Spleen (tissue), 7 donors: ENCODE measurements at regions not wholly inside any gene's neighbourhood (a gene's known extent, or its start where the extent isn't known, plus 50 kb on each side); places are given as distances from the start of the nearest gene placed in this dataset.

ENCODE experiments used
- POLR2A ChIP-seq, 3 donors: fragments of 450-650 bp; IDR thresholded peaks; one replicate each; pipeline ENCODE4 v1.5.1; 2017; ENCODE audit warnings: antibody characterized with exemption in 3 of 3, mild to moderate bottlenecking in 1 of 3
- POLR2AphosphoS5 ChIP-seq, 3 donors: sonication (generic); formaldehyde crosslinking; IDR thresholded peaks; one replicate each; pipeline ENCODE4 v1.5.1; 2017; ENCODE audit warnings: antibody characterized with exemption in 3 of 3
- TF ChIP-seq, protein P1 (sequence below), 11 experiments: fragments of 200-600 bp in 7 of 11; fragments of 450-650 bp in 4 of 11; sonication (generic) in 4 of 11; IDR thresholded peaks in 8 of 11; conservative IDR thresholded peaks in 3 of 11; 1 replicate in 7 of 11; 2 replicates in 4 of 11; pipeline versions ENCODE4 v1.4.0 to v1.8.0; 2016 to 2021; ENCODE audit warnings: antibody characterized with exemption in 11 of 11, inconsistent platforms in 4 of 11, mild to moderate bottlenecking in 1 of 11
- donor health status: DM: no; HTN: no; CAD: no; lungs with moderate emphysema.
- donor health status: DM: no; HTN: no; CAD: no.
- donor health status: DM: no; HTN: no; CAD: no.

DNA sequence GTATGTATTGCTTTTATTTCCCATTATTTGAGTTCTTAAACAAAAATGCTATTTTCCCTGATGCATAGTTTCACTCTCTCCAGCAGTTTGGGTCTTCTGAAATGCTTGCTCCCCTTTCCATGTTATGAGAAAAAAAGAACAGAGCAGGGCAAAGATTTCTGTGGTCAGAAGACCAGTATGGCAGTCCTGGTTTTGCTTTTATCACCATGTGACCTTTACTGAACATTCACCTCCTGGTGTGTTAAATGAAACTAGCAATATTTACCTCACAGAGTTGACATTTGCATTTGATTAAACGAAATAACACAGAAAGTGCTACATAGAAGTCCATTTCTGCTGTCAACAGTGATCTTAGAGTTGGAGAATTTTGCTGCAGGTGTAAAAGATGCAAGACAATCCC lies 141.0 kb upstream of the G2E3 start:
- no peak for TF ChIP-seq POLR2A (IDR thresholded peaks at IDR 0.05)
- TF ChIP-seq, protein P1, sequence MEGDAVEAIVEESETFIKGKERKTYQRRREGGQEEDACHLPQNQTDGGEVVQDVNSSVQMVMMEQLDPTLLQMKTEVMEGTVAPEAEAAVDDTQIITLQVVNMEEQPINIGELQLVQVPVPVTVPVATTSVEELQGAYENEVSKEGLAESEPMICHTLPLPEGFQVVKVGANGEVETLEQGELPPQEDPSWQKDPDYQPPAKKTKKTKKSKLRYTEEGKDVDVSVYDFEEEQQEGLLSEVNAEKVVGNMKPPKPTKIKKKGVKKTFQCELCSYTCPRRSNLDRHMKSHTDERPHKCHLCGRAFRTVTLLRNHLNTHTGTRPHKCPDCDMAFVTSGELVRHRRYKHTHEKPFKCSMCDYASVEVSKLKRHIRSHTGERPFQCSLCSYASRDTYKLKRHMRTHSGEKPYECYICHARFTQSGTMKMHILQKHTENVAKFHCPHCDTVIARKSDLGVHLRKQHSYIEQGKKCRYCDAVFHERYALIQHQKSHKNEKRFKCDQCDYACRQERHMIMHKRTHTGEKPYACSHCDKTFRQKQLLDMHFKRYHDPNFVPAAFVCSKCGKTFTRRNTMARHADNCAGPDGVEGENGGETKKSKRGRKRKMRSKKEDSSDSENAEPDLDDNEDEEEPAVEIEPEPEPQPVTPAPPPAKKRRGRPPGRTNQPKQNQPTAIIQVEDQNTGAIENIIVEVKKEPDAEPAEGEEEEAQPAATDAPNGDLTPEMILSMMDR (IDR thresholded peaks at IDR 0.05 in 8 of 11, conservative IDR thresholded peaks at IDR 0.05 in 3 of 11), result no peak
- TF ChIP-seq POLR2AphosphoS5 (IDR thresholded peaks at IDR 0.05), result no peak
